Epidermal melanocyte (primary cell): ENCODE measurements at regions not wholly inside any gene's neighbourhood (a gene's known extent, or its start where the extent isn't known, plus 50 kb on each side); places are given as distances from the start of the nearest gene placed in this dataset.

Experiments
- DNase-seq: peaks from one replicate; pipeline ENCODE4 v3.0.0; 2011; ENCODE audit warnings: low spot score; ENCODE audit not compliant: insufficient read length

GRCh38 chr7:85452674-85453073, 265.8 kb upstream of the SEMA3D start:
- DNase-seq: no peak

GRCh38 chr7:85449478-85449877, 262.6 kb upstream of the SEMA3D start:
- no peak for DNase-seq

- no peak for DNase-seq
These were observed 260.1 kb upstream of the SEMA3D start for GRCh38 chr7:85447004-85447403.

GRCh38 chr7:85426487-85426960, 239.7 kb upstream of the SEMA3D start:
- no peak for DNase-seq

GRCh38 chr7:85424298-85424697, 237.4 kb upstream of the SEMA3D start:
- no peak for DNase-seq

GRCh38 chr7:85423209-85423895, 236.5 kb upstream of the SEMA3D start:
- no peak for DNase-seq

- DNase-seq: no peak
These were observed 228.9 kb upstream of the SEMA3D start for GRCh38 chr7:85415743-85416142.

- no peak for DNase-seq
These were observed 226.9 kb upstream of the SEMA3D start for GRCh38 chr7:85413718-85414117.

- DNase-seq: no peak
These were observed 226.1 kb upstream of the SEMA3D start for GRCh38 chr7:85412912-85413311.

GRCh38 chr7:85407391-85407790, 220.5 kb upstream of the SEMA3D start:
- no peak for DNase-seq

GRCh38 chr7:85405016-85405902, 218.4 kb upstream of the SEMA3D start:
- no peak for DNase-seq

GRCh38 chr7:85396676-85397075, 209.8 kb upstream of the SEMA3D start:
- no peak for DNase-seq

GRCh38 chr7:85392789-85393188, 205.9 kb upstream of the SEMA3D start:
- no peak for DNase-seq

GRCh38 chr7:85392326-85392725, 205.5 kb upstream of the SEMA3D start:
- no peak for DNase-seq

GRCh38 chr7:85386460-85386859, 199.6 kb upstream of the SEMA3D start:
- no peak for DNase-seq

GRCh38 chr7:85384392-85384791, 197.5 kb upstream of the SEMA3D start:
- no peak for DNase-seq

GRCh38 chr7:85381212-85381611, 194.4 kb upstream of the SEMA3D start:
- no peak for DNase-seq

GRCh38 chr7:85376589-85376988, 189.7 kb upstream of the SEMA3D start:
- DNase-seq: no peak

- no peak for DNase-seq
These were observed 170.1 kb upstream of the SEMA3D start for GRCh38 chr7:85356916-85357315.

GRCh38 chr7:85343484-85343883, 156.6 kb upstream of the SEMA3D start:
- no peak for DNase-seq

GRCh38 chr7:85342781-85343180, 155.9 kb upstream of the SEMA3D start:
- no peak for DNase-seq

GRCh38 chr7:85341973-85342372, 155.1 kb upstream of the SEMA3D start:
- DNase-seq: no peak

- no peak for DNase-seq
These were observed 154.3 kb upstream of the SEMA3D start for GRCh38 chr7:85341121-85341520.
